Neutrophil (primary cell): ENCODE measurements at regions not wholly inside any gene's neighbourhood (a gene's known extent, or its start where the extent isn't known, plus 50 kb on each side); places are given as distances from the start of the nearest gene placed in this dataset.
"Not testable (repeated sequence)": the region's sequence is repeated elsewhere in the genome, so short reads cannot be mapped to it uniquely, and the experiment has no call there.

ENCODE experiments used
- H3K27ac ChIP-seq: fragments of 200-600 bp; sonication (generic); 2 replicates; pipeline ENCODE4 v1.5.1; 2016; ENCODE audit warnings: mild to moderate bottlenecking, moderate library complexity
- H3K27me3 ChIP-seq: fragments of 200-600 bp; sonication (generic); 2 replicates; pipeline ENCODE4 v1.6.0; 2016; ENCODE audit warnings: mild to moderate bottlenecking
- H3K36me3 ChIP-seq: fragments of 200-600 bp; sonication (generic); 2 replicates; pipeline ENCODE4 v1.5.1; 2017
- H3K4me1 ChIP-seq, 2 experiments: fragments of 200-600 bp in 1 of 2; sonication (generic) in 1 of 2; 1 replicate in 1 of 2; 2 replicates in 1 of 2; pipeline versions ENCODE4 v1.5.1 to v1.6.1; 2013 to 2016; ENCODE audit warnings: low read depth in 1 of 2, low read length in 1 of 2, mild to moderate bottlenecking in 1 of 2, moderate library complexity in 1 of 2; ENCODE audit not compliant: control insufficient read depth in 1 of 2, insufficient read depth in 1 of 2
- H3K4me3 ChIP-seq, 2 experiments: fragments of 200-600 bp in 1 of 2; sonication (generic) in 1 of 2; 1 replicate in 1 of 2; 2 replicates in 1 of 2; pipeline ENCODE4 v1.5.1; 2013 to 2016; ENCODE audit warnings: low read depth in 1 of 2, low read length in 1 of 2, mild to moderate bottlenecking in 1 of 2, moderate library complexity in 1 of 2
- H3K9me3 ChIP-seq: fragments of 200-600 bp; sonication (generic); 2 replicates; pipeline ENCODE4 v1.5.1; 2016
- TF ChIP-seq, protein P1 (sequence below): fragments of 200-600 bp; sonication (generic); IDR thresholded peaks from 2 replicates; pipeline ENCODE4 v1.5.1; 2016; ENCODE audit warnings: antibody characterized with exemption

- no peak overlapping the region for H3K4me3 ChIP-seq
- no peaks in the 10 kb centered on the region for H3K4me1 ChIP-seq
- H3K9me3 ChIP-seq: no peaks in the 10 kb centered on the region
- TF ChIP-seq, protein P1, sequence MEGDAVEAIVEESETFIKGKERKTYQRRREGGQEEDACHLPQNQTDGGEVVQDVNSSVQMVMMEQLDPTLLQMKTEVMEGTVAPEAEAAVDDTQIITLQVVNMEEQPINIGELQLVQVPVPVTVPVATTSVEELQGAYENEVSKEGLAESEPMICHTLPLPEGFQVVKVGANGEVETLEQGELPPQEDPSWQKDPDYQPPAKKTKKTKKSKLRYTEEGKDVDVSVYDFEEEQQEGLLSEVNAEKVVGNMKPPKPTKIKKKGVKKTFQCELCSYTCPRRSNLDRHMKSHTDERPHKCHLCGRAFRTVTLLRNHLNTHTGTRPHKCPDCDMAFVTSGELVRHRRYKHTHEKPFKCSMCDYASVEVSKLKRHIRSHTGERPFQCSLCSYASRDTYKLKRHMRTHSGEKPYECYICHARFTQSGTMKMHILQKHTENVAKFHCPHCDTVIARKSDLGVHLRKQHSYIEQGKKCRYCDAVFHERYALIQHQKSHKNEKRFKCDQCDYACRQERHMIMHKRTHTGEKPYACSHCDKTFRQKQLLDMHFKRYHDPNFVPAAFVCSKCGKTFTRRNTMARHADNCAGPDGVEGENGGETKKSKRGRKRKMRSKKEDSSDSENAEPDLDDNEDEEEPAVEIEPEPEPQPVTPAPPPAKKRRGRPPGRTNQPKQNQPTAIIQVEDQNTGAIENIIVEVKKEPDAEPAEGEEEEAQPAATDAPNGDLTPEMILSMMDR: no peak
- no peaks in the 10 kb centered on the region for H3K36me3 ChIP-seq
- no peak overlapping the region for H3K27ac ChIP-seq
- peaks cover 21% of the 10 kb centered on the region for H3K27me3 ChIP-seq
These were observed 102.4 kb downstream of the MTX3 start for GRCh38 chr5:79888643-79889042.

GRCh38 chr5:79886925-79887655 is 104.0 kb downstream of the MTX3 start:
- H3K4me3 ChIP-seq: no peak overlapping the region
- TF ChIP-seq, protein P1: no peak
- H3K27ac ChIP-seq: no peak overlapping the region

GRCh38 chr5:79886456-79886855 is 104.6 kb downstream of the MTX3 start:
- no peak overlapping the region for H3K27ac ChIP-seq
- no peaks in the 10 kb centered on the region for H3K36me3 ChIP-seq
- H3K4me3 ChIP-seq: no peak overlapping the region
- no peaks in the 10 kb centered on the region for H3K27me3 ChIP-seq
- no peaks in the 10 kb centered on the region for H3K9me3 ChIP-seq
- TF ChIP-seq, protein P1: no peak
- H3K4me1 ChIP-seq: no peaks in the 10 kb centered on the region

More at GRCh38 chr5:79886925-79887655, 104.0 kb downstream of the MTX3 start:
- no peaks in the 10 kb centered on the region for H3K9me3 ChIP-seq
- H3K4me1 ChIP-seq: no peaks in the 10 kb centered on the region
- peaks cover 6% of the 10 kb centered on the region for H3K27me3 ChIP-seq
- no peaks in the 10 kb centered on the region for H3K36me3 ChIP-seq

- H3K4me1 ChIP-seq, H3K36me3 ChIP-seq, H3K9me3 ChIP-seq, H3K4me3 ChIP-seq, H3K27ac ChIP-seq, H3K27me3 ChIP-seq: not testable (repeated sequence)
These were observed 111.2 kb downstream of the MTX3 start for GRCh38 chr5:79879880-79880279.

DNA sequence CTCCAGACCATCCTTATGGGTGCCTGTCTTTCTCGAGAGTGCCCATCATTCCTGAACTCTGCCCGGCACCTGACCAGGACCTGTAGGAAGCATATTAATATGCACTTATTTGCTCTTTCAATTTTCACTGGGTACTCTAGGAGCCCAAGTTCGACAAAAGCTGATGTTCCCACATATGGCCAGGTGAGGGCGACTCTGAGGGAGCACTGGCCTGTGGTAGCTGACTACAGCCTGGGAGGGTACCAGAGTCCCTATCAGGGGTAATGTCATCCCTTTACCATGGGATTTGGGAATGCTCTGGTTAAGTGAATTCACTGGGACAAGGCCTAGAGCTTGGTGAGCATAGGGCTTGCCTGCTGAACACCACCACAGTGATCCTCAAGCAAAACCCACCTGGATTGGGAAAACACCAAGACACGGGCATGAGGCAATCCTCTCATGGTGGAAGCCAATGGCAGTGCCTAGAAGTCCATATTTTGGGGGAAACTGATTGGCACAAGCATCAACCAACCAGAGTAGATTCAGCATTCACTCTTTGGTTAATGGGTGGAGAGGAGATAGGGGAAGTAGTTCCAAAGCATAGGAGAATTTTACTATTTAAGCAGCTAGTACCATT is 112.2 kb downstream of the MTX3 start:
- Histone ChIP-seq H3K27ac (no peak overlapping the region), H3K9me3 (no peaks in the 10 kb centered on the region), H3K27me3 (peaks cover 5% of the 10 kb centered on the region), H3K36me3 (no peaks in the 10 kb centered on the region), H3K4me3 (no peak overlapping the region), H3K4me1 (no peaks in the 10 kb centered on the region)
- TF ChIP-seq, protein P1: no peak

DNA sequence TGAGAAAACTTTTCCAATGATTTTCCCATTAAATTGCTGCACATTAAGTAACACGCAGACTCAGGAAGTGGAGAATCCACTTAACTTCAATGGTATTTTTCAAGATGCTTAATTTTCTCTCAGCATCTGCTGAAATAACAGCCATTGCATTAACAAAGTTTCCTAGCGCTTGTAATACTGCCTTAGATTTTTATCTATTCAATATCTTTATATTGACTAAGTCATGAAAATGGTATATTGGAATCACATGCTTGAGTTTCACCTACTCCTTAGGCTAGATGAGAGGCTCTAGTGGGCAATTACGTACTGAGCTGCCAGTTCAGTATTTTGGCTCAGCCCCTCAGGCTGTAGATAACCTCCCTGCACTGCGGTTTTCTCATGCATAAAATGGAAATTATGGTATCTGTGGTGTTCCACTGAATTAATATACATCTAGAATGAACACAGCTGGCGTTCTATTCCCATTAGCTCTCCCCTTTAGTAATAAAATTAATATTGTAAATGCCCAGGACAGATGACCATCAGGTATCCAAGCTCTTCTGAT is 112.9 kb downstream of the MTX3 start:
- Histone ChIP-seq H3K4me3 (no peak overlapping the region), H3K4me1 (no peaks in the 10 kb centered on the region), H3K27me3 (peaks cover 10% of the 10 kb centered on the region), H3K36me3 (no peaks in the 10 kb centered on the region), H3K27ac (no peak overlapping the region), H3K9me3 (no peaks in the 10 kb centered on the region)
- TF ChIP-seq, protein P1: no peak
